Transverse colon (tissue), 1 donor: ENCODE measurements at regions not wholly inside any gene's neighbourhood (a gene's known extent, or its start where the extent isn't known, plus 50 kb on each side); places are given as distances from the start of the nearest gene placed in this dataset.

Experiments used
- EP300 ChIP-seq: sonication (generic); formaldehyde crosslinking; IDR thresholded peaks from one replicate; pipeline ENCODE4 v1.6.1; 2017; ENCODE audit warnings: antibody characterized with exemption, low read depth
- POLR2A ChIP-seq: fragments of 450-650 bp; IDR thresholded peaks from one replicate; pipeline ENCODE4 v1.6.1; 2016; ENCODE audit warnings: antibody characterized with exemption, mild to moderate bottlenecking, moderate library complexity

DNA sequence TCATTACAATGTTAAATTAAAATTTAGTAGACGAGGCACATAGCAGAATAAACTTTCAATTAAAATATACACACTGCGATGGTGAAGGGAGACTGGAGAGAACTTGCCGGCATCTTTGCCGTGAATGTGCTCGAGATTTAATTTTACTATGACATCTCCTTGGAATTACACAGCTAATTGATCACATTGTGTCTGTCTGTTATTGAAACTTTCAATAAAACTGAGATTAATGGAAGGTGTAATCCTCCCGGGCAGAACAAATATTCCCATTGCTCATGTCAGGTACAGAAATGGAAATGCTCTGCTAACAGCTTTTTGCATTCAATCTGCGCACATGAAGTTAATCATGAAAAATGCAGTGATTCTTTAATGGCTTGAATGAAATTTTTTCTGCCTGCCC lies 210.1 kb upstream of the NLRP1 start:
- TF ChIP-seq EP300 (no peak), POLR2A (no peak)
